GM12872 (cell line): ENCODE measurements at regions not wholly inside any gene's neighbourhood (a gene's known extent, or its start where the extent isn't known, plus 50 kb on each side); places are given as distances from the start of the nearest gene placed in this dataset.

ENCODE experiments used
- TF ChIP-seq, protein P1 (sequence below): IDR thresholded peaks from 3 replicates; pipeline ENCODE4 v1.5.1; 2011; ENCODE audit warnings: low read depth, mild to moderate bottlenecking, low read length, moderate library complexity; ENCODE audit not compliant: insufficient read depth

DNA sequence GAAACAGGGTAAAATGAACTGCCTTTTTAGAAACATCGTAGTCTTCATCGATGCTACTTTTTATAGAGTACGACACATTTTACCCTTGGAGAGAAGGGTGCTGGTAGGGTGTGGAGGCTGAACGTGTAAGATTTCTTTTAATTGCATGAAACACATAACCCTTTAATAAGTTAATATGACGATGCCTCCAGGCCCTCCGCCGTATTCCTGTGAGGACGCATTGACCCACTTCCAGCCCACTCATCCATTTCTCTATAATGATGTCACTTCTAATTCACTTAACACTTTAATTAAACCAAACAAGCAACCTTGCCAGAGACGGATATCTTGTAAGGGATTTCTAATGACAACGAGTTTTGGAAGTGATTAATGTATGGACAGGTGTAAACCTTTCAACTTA is 158.7 kb downstream of the IRX2 start:
- TF ChIP-seq, protein P1, sequence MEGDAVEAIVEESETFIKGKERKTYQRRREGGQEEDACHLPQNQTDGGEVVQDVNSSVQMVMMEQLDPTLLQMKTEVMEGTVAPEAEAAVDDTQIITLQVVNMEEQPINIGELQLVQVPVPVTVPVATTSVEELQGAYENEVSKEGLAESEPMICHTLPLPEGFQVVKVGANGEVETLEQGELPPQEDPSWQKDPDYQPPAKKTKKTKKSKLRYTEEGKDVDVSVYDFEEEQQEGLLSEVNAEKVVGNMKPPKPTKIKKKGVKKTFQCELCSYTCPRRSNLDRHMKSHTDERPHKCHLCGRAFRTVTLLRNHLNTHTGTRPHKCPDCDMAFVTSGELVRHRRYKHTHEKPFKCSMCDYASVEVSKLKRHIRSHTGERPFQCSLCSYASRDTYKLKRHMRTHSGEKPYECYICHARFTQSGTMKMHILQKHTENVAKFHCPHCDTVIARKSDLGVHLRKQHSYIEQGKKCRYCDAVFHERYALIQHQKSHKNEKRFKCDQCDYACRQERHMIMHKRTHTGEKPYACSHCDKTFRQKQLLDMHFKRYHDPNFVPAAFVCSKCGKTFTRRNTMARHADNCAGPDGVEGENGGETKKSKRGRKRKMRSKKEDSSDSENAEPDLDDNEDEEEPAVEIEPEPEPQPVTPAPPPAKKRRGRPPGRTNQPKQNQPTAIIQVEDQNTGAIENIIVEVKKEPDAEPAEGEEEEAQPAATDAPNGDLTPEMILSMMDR: no peak

DNA sequence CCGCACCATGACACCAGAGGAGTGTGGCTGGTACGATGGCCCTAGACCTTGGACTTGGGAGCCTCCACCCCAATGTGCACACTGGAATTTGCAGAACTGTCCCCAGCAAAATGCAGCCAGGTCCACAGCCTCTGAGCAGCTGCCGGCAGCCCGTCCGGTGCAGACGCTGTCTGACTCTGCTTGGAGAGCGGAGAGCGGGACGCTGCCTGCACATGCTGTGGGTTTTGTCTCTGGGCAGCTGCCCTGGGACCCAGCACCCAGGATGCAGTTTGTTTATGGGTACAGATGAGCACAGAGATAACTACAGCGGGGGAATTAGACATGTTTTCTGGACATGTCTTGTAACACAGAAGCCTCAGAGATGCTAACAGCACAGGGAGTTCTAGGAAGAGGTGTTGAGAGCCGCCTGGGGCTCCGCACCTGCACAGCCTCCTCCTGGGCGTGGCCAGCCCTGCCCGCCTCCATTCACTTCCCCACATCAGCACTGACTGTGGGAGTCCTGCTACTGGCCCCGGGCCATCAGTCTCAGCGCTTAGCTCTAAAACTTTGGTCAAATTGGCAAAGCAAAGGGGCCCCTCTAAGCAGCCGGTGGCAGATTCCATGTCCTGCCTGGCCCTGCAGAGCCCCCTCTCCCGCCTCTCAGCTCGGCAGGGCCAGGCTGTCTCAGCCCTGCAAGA is 159.6 kb downstream of the IRX2 start:
- TF ChIP-seq, protein P1: no peak

DNA sequence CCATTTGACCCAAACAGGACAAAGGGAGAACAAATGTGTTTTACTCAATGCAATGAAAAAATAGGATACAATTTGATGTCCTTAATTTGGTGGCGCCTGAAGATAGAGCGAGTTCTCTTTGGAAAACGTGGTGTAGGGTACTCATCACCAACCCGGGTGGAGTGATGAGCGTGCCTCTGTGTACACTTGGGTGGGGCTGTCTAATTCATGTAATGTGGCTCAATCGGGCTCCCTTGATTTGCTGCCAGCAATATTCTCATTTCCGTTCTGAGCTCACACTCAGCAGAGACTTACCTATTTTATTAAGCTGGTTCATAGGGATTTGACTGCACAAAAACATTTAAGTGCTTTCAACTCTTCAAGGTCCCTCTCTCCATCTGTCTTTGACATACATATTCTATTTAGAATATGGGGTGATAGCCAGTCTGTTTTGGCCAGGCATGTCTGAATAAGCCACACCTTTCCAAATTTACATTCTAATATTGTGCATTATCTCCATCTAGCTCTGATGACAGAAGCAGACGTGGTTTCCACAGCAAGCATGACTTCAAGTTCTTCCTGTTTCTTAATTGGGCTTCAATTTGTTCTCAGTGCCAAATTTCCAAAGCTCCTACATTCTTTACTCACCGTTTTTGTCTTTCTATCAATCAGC is 162.5 kb downstream of the IRX2 start:
- TF ChIP-seq, protein P1: no peak

DNA sequence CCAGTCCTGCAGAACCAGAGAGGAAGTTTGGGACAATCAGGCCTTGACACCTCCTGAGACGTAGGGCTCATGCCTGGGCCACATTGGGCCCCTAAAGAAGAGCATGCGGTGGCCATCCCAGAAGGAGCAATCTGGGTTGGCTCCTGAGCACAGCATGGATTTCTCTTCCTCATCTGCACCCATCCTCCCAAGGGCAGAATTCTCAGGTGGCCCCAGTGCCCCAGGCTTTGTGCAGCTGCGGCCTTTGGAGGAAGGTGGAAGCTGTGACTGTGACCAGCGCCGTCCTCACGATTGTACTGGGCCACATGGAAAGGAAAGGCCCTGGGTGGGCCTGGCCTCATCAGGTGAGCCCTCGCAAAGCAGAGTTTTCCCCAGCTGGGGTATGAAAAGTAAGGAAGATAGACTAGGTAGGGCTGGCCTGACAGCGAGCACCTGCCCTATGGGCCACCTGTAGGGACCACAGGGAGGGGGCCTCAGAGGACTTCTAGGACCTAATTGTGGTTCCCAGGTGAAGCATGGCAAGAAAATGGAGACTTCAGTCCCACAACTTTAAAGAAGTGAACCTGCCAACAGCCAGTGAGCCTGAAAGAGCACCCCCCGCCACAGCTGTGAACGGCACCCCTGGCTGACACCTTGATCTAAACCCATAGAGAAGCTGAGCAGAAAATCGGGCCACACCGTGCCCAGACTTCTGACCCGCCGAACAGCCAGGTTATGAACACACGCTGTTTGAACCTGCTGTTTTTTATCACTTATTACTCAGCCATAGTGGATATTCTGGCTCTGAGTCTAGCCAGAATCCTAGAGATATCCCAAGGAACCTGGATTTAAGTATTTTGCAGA is 164.1 kb downstream of the IRX2 start:
- TF ChIP-seq, protein P1: no peak

DNA sequence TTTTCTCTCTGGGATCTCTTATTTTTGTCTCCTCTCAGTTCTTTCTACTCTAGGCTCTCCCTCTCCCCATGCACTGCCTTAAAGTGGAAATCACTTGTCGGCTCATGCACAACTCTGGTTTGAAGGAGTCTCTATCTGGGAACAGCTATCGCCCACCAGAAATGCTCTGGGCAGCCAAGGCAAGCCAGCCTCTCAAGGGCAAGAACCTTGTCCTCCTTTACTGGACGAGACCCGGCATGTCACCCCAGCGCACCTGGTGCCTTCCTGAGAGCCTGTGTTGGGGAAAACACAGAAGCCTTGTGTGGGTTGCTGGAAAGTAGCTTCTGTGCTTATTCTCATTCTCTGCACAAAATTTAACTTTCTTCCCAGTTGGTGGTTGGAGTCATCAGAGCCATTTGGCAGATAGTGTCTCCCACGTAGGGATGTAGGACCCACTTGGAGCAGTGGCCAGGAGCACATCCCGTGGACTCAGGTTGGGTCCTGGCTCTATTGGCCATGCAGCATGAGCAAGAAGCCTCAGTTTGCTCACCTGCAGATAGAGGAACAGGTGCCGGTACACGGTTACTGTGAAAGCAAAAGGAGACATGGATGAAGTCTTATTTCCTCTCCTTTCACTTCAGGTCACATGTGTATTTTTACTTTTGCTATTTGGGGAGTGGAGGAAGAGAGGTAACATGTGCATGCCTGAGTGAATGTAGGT is 165.3 kb downstream of the IRX2 start:
- TF ChIP-seq, protein P1: no peak

DNA sequence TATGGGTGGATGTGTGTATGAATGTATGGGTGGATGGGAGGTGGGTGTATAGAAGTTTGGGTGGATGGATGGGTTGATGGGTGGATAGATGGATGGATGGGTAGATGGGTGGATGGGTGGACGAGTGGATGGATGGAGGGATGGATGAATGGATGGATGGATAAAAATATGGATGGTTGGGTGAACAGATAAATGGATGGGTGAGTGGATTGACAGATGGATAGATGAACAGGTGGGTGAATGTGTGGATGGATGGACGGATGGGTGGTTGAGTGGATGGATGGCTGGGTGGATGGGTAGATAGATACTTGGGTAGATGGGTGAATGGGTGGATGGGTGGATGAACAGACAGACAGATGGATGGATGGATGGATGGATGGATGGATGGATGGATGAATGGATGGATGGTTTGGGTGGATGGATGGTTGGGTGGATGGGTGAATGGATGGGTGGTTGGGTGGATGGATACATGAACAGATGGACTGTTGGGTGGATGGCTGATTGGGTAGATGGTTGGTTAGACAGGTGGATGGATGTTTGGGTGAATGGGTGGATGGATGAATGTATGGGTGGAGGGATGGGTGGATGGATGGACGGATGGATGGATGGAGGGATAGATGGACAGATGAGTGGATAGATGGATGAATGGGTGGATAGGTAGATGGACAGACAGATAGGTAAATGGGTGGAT is 166.8 kb downstream of the IRX2 start:
- TF ChIP-seq, protein P1: no peak

DNA sequence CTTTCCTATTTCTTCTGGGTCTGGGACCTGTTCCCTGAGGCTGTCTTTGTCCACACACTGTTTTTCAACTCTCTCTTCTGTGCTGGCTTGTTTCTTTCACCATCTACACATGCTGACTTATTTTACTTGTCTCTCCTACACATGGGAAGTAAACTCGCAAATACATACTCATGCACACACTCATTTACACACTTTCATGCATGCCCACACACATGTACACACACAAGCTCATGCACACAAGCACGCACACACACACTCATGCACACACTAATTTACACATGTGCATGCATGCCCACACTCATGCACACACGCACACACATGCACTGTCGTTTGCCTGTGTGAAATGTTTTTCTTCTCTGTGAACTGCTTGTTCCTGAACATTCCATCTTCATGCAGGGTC is 169.0 kb downstream of the IRX2 start:
- TF ChIP-seq, protein P1: no peak
